Endothelial cell of umbilical vein (primary cell): ENCODE measurements at regions not wholly inside any gene's neighbourhood (a gene's known extent, or its start where the extent isn't known, plus 50 kb on each side); places are given as distances from the start of the nearest gene placed in this dataset.

Experiments used
- BruUV-seq: library from RNA; stranded (reverse); fragments of 400-500 nt; replicated peaks from 2 replicates; lab custom pipeline; 2021; lab: Mats Ljungman, UMichigan
- CTCF ChIA-PET: fragments of 300-600, 350-600 bp; sonication (Branson Sonifier 250); formaldehyde crosslinking; loops from one replicate; lab custom pipeline; 2021; ENCODE audit warnings: antibody characterized with exemption, inconsistent platforms; lab: Charles Lee
- POLR2A ChIA-PET: fragments of 300-600, 350-600 bp; sonication (Branson Sonifier 250); formaldehyde crosslinking; loops from one replicate; lab custom pipeline; 2021; ENCODE audit warnings: antibody characterized with exemption, inconsistent platforms; lab: Charles Lee
- DNase-seq: peaks from one replicate; pipeline ENCODE4 v3.0.0-alpha.2; 2011; ENCODE audit warnings: low read depth, low spot score
- FAIRE-seq: peaks from 2 replicates; lab custom pipeline; 2011; peaks lifted over from hg19 to GRCh38; lab: Jason Lieb, UNC
- H2AFZ ChIP-seq: 2 replicates; pipeline ENCODE4 v1.6.0; 2012; ENCODE audit warnings: low read depth, low read length, control low read depth, inconsistent platforms
- H3K27ac ChIP-seq: 2 replicates; pipeline ENCODE4 v1.5.1; 2011; ENCODE audit warnings: low read depth, mild to moderate bottlenecking, control low read depth, low read length, moderate library complexity; ENCODE audit not compliant: insufficient read depth
- H3K27me3 ChIP-seq, 2 experiments: 2 replicates each; pipeline versions ENCODE4 v1.6.0 to v1.6.1; 2011; ENCODE audit warnings: low read length in 2 of 2, mixed read lengths in 1 of 2; ENCODE audit not compliant: control insufficient read depth in 2 of 2, insufficient read depth in 2 of 2
- H3K36me3 ChIP-seq, 2 experiments: 2 replicates in 1 of 2; 3 replicates in 1 of 2; pipeline ENCODE4 v1.5.1; 2011; ENCODE audit warnings: low read length in 2 of 2, mild to moderate bottlenecking in 1 of 2, moderate library complexity in 1 of 2; ENCODE audit not compliant: control insufficient read depth in 2 of 2, insufficient read depth in 2 of 2; ENCODE audit errors: extremely low read depth in 1 of 2
- H3K4me1 ChIP-seq: 3 replicates; pipeline ENCODE4 v1.5.1; 2011; ENCODE audit warnings: mild to moderate bottlenecking, low read length; ENCODE audit not compliant: control insufficient read depth, insufficient read depth; ENCODE audit errors: extremely low read depth
- H3K4me2 ChIP-seq: 2 replicates; pipeline ENCODE4 v1.6.1; 2011; ENCODE audit warnings: low read length, control low read depth, mixed read lengths; ENCODE audit not compliant: insufficient read depth
- H3K4me3 ChIP-seq, 3 experiments: fragments of 200-600 bp in 1 of 3; sonication (generic), shearing (Covaris generic) in 1 of 3; replicated peaks in 1 of 3; 2 replicates each; pipeline ENCODE4 v1.5.1; 2011 to 2016; ENCODE audit warnings: control low read depth in 3 of 3, low read length in 3 of 3, mild to moderate bottlenecking in 2 of 3, inconsistent platforms in 1 of 3, low read depth in 1 of 3, moderate library complexity in 1 of 3; ENCODE audit not compliant: insufficient read depth in 1 of 3
- H3K79me2 ChIP-seq: 2 replicates; pipeline ENCODE4 v1.6.0; 2012; ENCODE audit warnings: low read length, inconsistent platforms; ENCODE audit not compliant: control insufficient read depth, insufficient read depth
- H3K9ac ChIP-seq: replicated peaks from 2 replicates; pipeline ENCODE3; 2011; ENCODE audit warnings: low read length, control low read depth; ENCODE audit not compliant: insufficient read depth; ENCODE audit errors: extremely low read depth
- H3K9me1 ChIP-seq: replicated peaks from 3 replicates; pipeline ENCODE4 v1.6.0; 2011; ENCODE audit warnings: mild to moderate bottlenecking, low read length; ENCODE audit not compliant: control insufficient read depth, insufficient read depth; ENCODE audit errors: extremely low read depth
- H3K9me3 ChIP-seq: replicated peaks from 2 replicates; pipeline ENCODE4 v1.5.1; 2012; ENCODE audit warnings: low read length, inconsistent platforms; ENCODE audit not compliant: control insufficient read depth, insufficient read depth
- H4K20me1 ChIP-seq: replicated peaks from 2 replicates; pipeline ENCODE3; 2011; ENCODE audit warnings: mild to moderate bottlenecking, low read length; ENCODE audit not compliant: control insufficient read depth, insufficient read depth; ENCODE audit errors: extremely low read depth
- CTCF ChIP-seq, 2 donors: IDR thresholded peaks; 1 replicate in 1 of 2; 2 replicates in 1 of 2; pipeline ENCODE4 v1.5.1; 2011; ENCODE audit warnings: low read length in 2 of 2, mild to moderate bottlenecking in 2 of 2, moderate library complexity in 2 of 2, control low read depth in 1 of 2, inconsistent platforms in 1 of 2, low read depth in 1 of 2; ENCODE audit not compliant: insufficient read depth in 1 of 2; ENCODE audit errors: extremely low read depth in 1 of 2
- EZH2 ChIP-seq: IDR thresholded peaks from 2 replicates; pipeline ENCODE4 v1.6.1; 2012; ENCODE audit warnings: borderline replicate concordance, low read depth, mild to moderate bottlenecking, moderate library complexity, low read length, inconsistent platforms; ENCODE audit not compliant: severe bottlenecking
- FOS ChIP-seq: IDR thresholded peaks from 2 replicates; pipeline ENCODE4 v1.6.1; 2011; ENCODE audit warnings: mild to moderate bottlenecking, low read length, moderate library complexity, borderline replicate concordance; ENCODE audit not compliant: insufficient read depth
- GATA2 ChIP-seq: IDR thresholded peaks from 2 replicates; pipeline ENCODE4 v1.7.0; 2011; ENCODE audit warnings: low read depth, mild to moderate bottlenecking, moderate library complexity, mixed read lengths, low read length; ENCODE audit not compliant: insufficient read length, insufficient read depth
- JUN ChIP-seq: IDR thresholded peaks from 2 replicates; pipeline ENCODE4 v1.6.1; 2011; ENCODE audit warnings: borderline replicate concordance, low read depth; ENCODE audit not compliant: insufficient read length, insufficient read depth
- MAX ChIP-seq: IDR thresholded peaks from 2 replicates; pipeline ENCODE4 v1.6.1; 2011; ENCODE audit not compliant: insufficient read depth, insufficient read length
- MYC ChIP-seq: IDR thresholded peaks from one replicate; pipeline ENCODE4 v1.6.1; 2011; ENCODE audit warnings: mild to moderate bottlenecking, low read depth, low read length
- POLR2A ChIP-seq: IDR thresholded peaks from 2 replicates; pipeline ENCODE4 v1.6.1; 2012; ENCODE audit warnings: low read depth, mild to moderate bottlenecking, control low read depth, low read length
- POLR2AphosphoS5 ChIP-seq: IDR thresholded peaks from 2 replicates; pipeline ENCODE4 v1.6.1; 2012; ENCODE audit warnings: low read depth, mild to moderate bottlenecking, control low read depth, low read length, moderate library complexity; ENCODE audit not compliant: insufficient read depth
- dilution Hi-C: fragments of 300-500 bp; cut with MboI; formaldehyde crosslinking; loops from one replicate; pipeline ENCODE4 v1.15.0; 2019; ENCODE audit warnings: low sequenced_read_pairs; ENCODE audit not compliant: extremely low pct_ligation_motif_present
- intact Hi-C: fragments of 100-400 bp; cut with micrococcal nuclease; formaldehyde crosslinking; loops from one replicate; pipeline ENCODE4 v1.10.0; 2022

- Histone ChIP-seq H3K4me2 (no peak overlapping the region), H3K27ac (no peak overlapping the region), H4K20me1 (no peaks in the 10 kb centered on the region), H3K79me2 (no peaks in the 10 kb centered on the region), H2AFZ (no peak overlapping the region), H3K4me1 (peaks cover 20% of the 10 kb centered on the region), H3K4me3 (no peak overlapping the region), H3K9ac (no peak overlapping the region), H3K36me3 (no peaks in the 10 kb centered on the region), H3K9me3 (no peaks in the 10 kb centered on the region), H3K27me3 (no peaks in the 10 kb centered on the region), H3K9me1 (no peaks in the 10 kb centered on the region)
- CTCF ChIA-PET = interaction anchor here (1.5 kb wide), 1 partner anchor 50 kb away, joined by 3 read pairs; no protein-coding TSS in a partner anchor
- dilution Hi-C loops (no loop called here), intact Hi-C loops (no loop called here)
- no peak for FAIRE-seq
- BruUV-seq = no TSS peak
- no peak for DNase-seq
- no peak for TF ChIP-seq CTCF (IDR thresholded peaks at IDR 0.05; ENCODE audit: extremely low read depth in 1 of 2, insufficient read depth in 1 of 2, low read depth in 1 of 2, low read length in 2 of 2)
- TF ChIP-seq EZH2 = no peak
- no peak for TF ChIP-seq POLR2AphosphoS5
- TF ChIP-seq FOS = no peak
- no peak for TF ChIP-seq JUN
- no peak for TF ChIP-seq MYC
- no peak for TF ChIP-seq GATA2
- no peak for TF ChIP-seq POLR2A
- no peak for TF ChIP-seq MAX
- POLR2A ChIA-PET = no interaction called here
These were observed 134.3 kb downstream of the ZNF664 start for GRCh38 chr12:124107351-124107750.
